HCT116 (cell line): ENCODE measurements at regions not wholly inside any gene's neighbourhood (a gene's known extent, or its start where the extent isn't known, plus 50 kb on each side); places are given as distances from the start of the nearest gene placed in this dataset.
"Not testable (repeated sequence)": the region's sequence is repeated elsewhere in the genome, so short reads cannot be mapped to it uniquely, and the experiment has no call there.

Source experiments
- EZH2 ChIP-seq: fragments of 200-600 bp; sonication (generic); IDR thresholded peaks from 2 replicates; pipeline ENCODE4 v1.6.1; 2017; ENCODE audit warnings: antibody characterized with exemption, mixed run types
- JUND ChIP-seq: IDR thresholded peaks from 2 replicates; pipeline ENCODE4 v1.6.1; 2012
- POLR2A ChIP-seq: IDR thresholded peaks from 2 replicates; pipeline ENCODE4 v1.7.0; 2011; ENCODE audit warnings: borderline replicate concordance; ENCODE audit not compliant: insufficient read depth, insufficient read length; ENCODE audit errors: extremely low read depth
- POLR2AphosphoS5 ChIP-seq: IDR thresholded peaks from 2 replicates; pipeline ENCODE4 v1.6.1; 2011; ENCODE audit warnings: mild to moderate bottlenecking, low read depth, low read length, moderate library complexity
- SIN3A ChIP-seq: IDR thresholded peaks from 2 replicates; pipeline ENCODE4 v1.6.1; 2012; ENCODE audit warnings: low read depth
- SRF ChIP-seq: IDR thresholded peaks from 2 replicates; pipeline ENCODE4 v1.6.1; 2012; ENCODE audit warnings: low read depth
- YY1 ChIP-seq: IDR thresholded peaks from 2 replicates; pipeline ENCODE4 v1.6.1; 2011; ENCODE audit warnings: low read length, low read depth, moderate library complexity, mild to moderate bottlenecking; ENCODE audit not compliant: insufficient replicate concordance; ENCODE audit errors: extremely low read depth
- ZNF274 ChIP-seq: fragments of 200-500 bp; sonication (Bioruptor generic); IDR thresholded peaks from 2 replicates; pipeline ENCODE4 v1.6.1; 2014; ENCODE audit warnings: mild to moderate bottlenecking, low read depth, low read length, inconsistent platforms
- TF ChIP-seq, protein P1 (sequence below): IDR thresholded peaks from 2 replicates; pipeline ENCODE4 v1.6.1; 2012; ENCODE audit warnings: low read depth
- TF ChIP-seq, protein P2 (sequence below): IDR thresholded peaks from 2 replicates; pipeline ENCODE4 v1.6.1; 2012
- TF ChIP-seq, protein P3 (sequence below), 3 experiments: fragments of 200-600 bp in 1 of 3; sonication (generic) in 1 of 3; IDR thresholded peaks in 2 of 3; conservative IDR thresholded peaks in 1 of 3; 2 replicates each; pipeline ENCODE4 v1.5.1; 2012 to 2017; ENCODE audit warnings: low read depth in 2 of 3, low read length in 2 of 3, antibody characterized with exemption in 1 of 3, borderline replicate concordance in 1 of 3, control low read depth in 1 of 3, mild to moderate bottlenecking in 1 of 3, mixed read lengths in 1 of 3, mixed run types in 1 of 3, moderate library complexity in 1 of 3; ENCODE audit not compliant: insufficient read depth in 1 of 3

DNA sequence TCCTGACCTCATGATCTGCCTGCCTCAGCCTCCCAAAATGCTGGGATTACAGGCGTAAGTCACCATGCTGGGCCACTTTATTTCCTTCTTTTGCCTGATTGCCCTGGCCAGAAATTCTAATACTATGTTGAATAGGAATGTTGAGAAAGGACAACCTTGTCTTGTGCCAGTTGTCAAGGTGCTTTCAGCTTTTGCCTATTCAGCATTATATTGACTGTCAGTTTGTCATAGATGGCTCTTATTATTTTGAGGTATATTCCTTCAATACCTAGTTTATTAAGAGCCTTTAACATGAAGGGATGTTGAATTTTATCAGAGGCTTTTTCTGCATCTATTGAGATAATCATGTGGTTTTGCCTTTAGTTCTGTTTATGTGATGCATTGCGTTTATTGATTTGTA, 362.0 kb downstream of the JRKL start:
- TF ChIP-seq YY1, POLR2A, POLR2AphosphoS5, ZNF274, EZH2, JUND, SRF, SIN3A: not testable (repeated sequence)
- TF ChIP-seq, protein P1, sequence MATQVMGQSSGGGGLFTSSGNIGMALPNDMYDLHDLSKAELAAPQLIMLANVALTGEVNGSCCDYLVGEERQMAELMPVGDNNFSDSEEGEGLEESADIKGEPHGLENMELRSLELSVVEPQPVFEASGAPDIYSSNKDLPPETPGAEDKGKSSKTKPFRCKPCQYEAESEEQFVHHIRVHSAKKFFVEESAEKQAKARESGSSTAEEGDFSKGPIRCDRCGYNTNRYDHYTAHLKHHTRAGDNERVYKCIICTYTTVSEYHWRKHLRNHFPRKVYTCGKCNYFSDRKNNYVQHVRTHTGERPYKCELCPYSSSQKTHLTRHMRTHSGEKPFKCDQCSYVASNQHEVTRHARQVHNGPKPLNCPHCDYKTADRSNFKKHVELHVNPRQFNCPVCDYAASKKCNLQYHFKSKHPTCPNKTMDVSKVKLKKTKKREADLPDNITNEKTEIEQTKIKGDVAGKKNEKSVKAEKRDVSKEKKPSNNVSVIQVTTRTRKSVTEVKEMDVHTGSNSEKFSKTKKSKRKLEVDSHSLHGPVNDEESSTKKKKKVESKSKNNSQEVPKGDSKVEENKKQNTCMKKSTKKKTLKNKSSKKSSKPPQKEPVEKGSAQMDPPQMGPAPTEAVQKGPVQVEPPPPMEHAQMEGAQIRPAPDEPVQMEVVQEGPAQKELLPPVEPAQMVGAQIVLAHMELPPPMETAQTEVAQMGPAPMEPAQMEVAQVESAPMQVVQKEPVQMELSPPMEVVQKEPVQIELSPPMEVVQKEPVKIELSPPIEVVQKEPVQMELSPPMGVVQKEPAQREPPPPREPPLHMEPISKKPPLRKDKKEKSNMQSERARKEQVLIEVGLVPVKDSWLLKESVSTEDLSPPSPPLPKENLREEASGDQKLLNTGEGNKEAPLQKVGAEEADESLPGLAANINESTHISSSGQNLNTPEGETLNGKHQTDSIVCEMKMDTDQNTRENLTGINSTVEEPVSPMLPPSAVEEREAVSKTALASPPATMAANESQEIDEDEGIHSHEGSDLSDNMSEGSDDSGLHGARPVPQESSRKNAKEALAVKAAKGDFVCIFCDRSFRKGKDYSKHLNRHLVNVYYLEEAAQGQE = not testable (repeated sequence)
- TF ChIP-seq, protein P2, sequence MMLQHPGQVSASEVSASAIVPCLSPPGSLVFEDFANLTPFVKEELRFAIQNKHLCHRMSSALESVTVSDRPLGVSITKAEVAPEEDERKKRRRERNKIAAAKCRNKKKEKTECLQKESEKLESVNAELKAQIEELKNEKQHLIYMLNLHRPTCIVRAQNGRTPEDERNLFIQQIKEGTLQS = not testable (repeated sequence)
- TF ChIP-seq, protein P3, sequence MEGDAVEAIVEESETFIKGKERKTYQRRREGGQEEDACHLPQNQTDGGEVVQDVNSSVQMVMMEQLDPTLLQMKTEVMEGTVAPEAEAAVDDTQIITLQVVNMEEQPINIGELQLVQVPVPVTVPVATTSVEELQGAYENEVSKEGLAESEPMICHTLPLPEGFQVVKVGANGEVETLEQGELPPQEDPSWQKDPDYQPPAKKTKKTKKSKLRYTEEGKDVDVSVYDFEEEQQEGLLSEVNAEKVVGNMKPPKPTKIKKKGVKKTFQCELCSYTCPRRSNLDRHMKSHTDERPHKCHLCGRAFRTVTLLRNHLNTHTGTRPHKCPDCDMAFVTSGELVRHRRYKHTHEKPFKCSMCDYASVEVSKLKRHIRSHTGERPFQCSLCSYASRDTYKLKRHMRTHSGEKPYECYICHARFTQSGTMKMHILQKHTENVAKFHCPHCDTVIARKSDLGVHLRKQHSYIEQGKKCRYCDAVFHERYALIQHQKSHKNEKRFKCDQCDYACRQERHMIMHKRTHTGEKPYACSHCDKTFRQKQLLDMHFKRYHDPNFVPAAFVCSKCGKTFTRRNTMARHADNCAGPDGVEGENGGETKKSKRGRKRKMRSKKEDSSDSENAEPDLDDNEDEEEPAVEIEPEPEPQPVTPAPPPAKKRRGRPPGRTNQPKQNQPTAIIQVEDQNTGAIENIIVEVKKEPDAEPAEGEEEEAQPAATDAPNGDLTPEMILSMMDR (IDR thresholded peaks at IDR 0.05 in 2 of 3, conservative IDR thresholded peaks at IDR 0.05 in 1 of 3; ENCODE audit: borderline replicate concordance in 1 of 3, insufficient read depth in 1 of 3, low read depth in 2 of 3, low read length in 2 of 3) = not testable (repeated sequence)
